ENCODE measurements at regions not wholly inside any gene's neighbourhood (a gene's known extent, or its start where the extent isn't known, plus 50 kb on each side); places are given as distances from the start of the nearest gene placed in this dataset.

- TF ChIP-seq GATA2 (IDR thresholded peaks at IDR 0.05; ENCODE audit: low read depth, low read length) = no peak
- TF ChIP-seq GATA3 (IDR thresholded peaks at IDR 0.05; ENCODE audit: low read depth, low read length) = no peak
These were observed 245.4 kb upstream of the ANKH start for GRCh38 chr5:15116996-15117395.

DNA sequence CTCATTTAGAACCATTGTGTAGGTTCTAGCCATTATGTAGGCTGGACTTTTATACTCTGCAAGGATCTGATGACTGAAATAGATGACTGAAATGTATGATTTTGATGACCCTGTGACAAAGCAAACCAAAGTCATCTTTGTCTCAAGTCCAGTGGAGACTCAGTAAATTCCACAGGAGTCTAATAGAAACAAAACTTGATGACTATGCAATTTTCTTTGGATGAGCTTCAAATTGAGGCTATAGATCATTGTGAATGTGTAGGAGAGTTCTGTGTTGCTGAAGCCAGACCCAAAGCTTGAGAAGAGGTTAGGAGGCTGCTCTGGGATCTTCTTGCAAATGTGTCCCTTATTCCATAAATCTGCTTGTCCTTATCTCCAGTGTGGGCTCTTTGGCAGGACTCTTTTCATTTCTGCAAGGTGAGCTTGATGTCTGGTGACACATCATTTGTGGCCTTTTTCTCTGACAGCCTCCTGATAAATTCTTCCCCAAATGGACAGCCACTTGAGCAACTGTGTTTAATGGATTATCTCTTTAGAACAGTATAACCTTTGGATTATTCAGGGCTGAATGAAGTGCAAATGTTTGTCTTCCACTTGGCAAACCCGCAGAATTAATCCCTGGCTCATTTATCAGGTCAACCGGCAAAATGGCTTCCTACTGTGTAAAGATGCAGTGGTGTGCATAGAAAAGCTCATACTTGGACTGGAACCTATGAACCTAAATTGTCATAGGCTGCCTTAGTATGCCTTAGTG lies 235.1 kb upstream of the ANKH start:
- TF ChIP-seq GATA3 (IDR thresholded peaks at IDR 0.05; ENCODE audit: low read depth, low read length) (no peak), GATA2 (IDR thresholded peaks at IDR 0.05; ENCODE audit: low read depth, low read length) (no peak)

GRCh38 chr5:15105799-15106393 lies 234.3 kb upstream of the ANKH start:
- TF ChIP-seq GATA2 (IDR thresholded peaks at IDR 0.05; ENCODE audit: low read depth, low read length) = no peak
- no peak for TF ChIP-seq GATA3 (IDR thresholded peaks at IDR 0.05; ENCODE audit: low read depth, low read length)

- TF ChIP-seq GATA2 (IDR thresholded peaks at IDR 0.05; ENCODE audit: low read depth, low read length) (no peak), GATA3 (IDR thresholded peaks at IDR 0.05; ENCODE audit: low read depth, low read length) (no peak)
These were observed 232.3 kb upstream of the ANKH start for GRCh38 chr5:15103864-15104263.

- TF ChIP-seq GATA2 (IDR thresholded peaks at IDR 0.05; ENCODE audit: low read depth, low read length) (no peak), GATA3 (IDR thresholded peaks at IDR 0.05; ENCODE audit: low read depth, low read length) (no peak)
These were observed 231.6 kb upstream of the ANKH start for GRCh38 chr5:15103130-15103529.

DNA sequence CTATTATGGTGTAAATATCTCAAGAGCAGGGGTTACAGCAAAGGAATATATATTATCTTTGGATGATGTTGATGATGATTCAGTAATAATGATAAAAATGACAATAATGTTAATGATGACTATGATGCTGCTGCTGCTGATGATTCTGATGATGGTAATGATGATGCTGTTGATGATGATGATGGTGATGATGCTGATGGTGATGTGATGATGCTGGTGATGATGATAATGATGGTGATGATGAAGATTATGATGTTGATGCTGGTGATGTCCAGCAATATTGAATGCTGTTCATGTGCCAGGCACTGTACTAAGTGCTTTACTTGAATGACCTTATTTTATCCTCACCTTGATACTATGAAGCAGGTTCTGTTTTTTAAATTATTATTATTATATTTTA lies 226.0 kb upstream of the ANKH start:
- TF ChIP-seq GATA3 (IDR thresholded peaks at IDR 0.05; ENCODE audit: low read depth, low read length) = no peak
- TF ChIP-seq GATA2 (IDR thresholded peaks at IDR 0.05; ENCODE audit: low read depth, low read length) = no peak

DNA sequence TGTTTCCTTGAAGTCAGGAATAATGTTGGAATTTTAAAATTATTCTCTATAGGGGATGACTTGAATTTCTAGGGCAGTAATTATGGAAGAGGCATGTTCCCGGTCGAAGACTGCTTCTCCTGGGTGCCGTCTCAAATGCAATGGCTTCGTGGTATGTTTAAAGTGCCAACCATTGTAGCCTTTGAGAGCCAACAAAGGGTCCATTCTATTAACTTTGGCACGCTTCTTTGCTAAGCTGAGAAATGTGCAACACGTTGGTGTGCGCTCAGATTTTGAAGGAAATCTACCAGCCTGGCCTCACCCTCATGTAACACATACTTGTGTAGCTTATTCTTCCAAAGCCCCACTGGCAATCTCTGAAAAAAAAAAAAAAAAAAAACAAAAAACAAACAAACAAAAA lies 221.2 kb upstream of the ANKH start:
- no peak for TF ChIP-seq GATA2 (IDR thresholded peaks at IDR 0.05; ENCODE audit: low read depth, low read length)
- TF ChIP-seq GATA3 (IDR thresholded peaks at IDR 0.05; ENCODE audit: low read depth, low read length) = no peak

DNA sequence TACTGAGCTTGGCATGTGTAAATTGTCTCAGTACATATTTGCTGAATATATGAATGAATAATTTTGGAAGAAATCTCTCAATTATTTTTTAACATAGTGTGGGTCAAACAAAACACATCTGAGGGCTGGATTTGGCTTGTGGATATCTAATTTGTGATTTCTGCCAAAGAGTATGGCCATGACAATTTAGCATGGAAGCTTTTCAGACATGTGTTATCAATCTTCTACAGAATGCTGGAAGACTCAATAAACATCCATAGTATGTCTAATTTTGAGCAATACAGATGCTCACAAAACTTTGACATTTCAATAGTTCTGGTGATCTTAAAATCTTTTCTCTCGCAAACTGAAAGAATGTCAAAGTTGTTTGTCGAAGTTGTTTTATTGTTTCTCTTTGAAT lies 214.1 kb upstream of the ANKH start:
- TF ChIP-seq GATA3 (IDR thresholded peaks at IDR 0.05; ENCODE audit: low read depth, low read length) (no peak), GATA2 (IDR thresholded peaks at IDR 0.05; ENCODE audit: low read depth, low read length) (no peak)

- TF ChIP-seq GATA2 (IDR thresholded peaks at IDR 0.05; ENCODE audit: low read depth, low read length) (no peak), GATA3 (IDR thresholded peaks at IDR 0.05; ENCODE audit: low read depth, low read length) (no peak)
These were observed 210.5 kb upstream of the ANKH start for GRCh38 chr5:15082096-15082495.

- TF ChIP-seq GATA3 (IDR thresholded peaks at IDR 0.05; ENCODE audit: low read depth, low read length) = no peak
- no peak for TF ChIP-seq GATA2 (IDR thresholded peaks at IDR 0.05; ENCODE audit: low read depth, low read length)
These were observed 208.6 kb upstream of the ANKH start for GRCh38 chr5:15080219-15080618.

GRCh38 chr5:15079566-15079965 lies 208.0 kb upstream of the ANKH start:
- no peak for TF ChIP-seq GATA2 (IDR thresholded peaks at IDR 0.05; ENCODE audit: low read depth, low read length)
- no peak for TF ChIP-seq GATA3 (IDR thresholded peaks at IDR 0.05; ENCODE audit: low read depth, low read length)

DNA sequence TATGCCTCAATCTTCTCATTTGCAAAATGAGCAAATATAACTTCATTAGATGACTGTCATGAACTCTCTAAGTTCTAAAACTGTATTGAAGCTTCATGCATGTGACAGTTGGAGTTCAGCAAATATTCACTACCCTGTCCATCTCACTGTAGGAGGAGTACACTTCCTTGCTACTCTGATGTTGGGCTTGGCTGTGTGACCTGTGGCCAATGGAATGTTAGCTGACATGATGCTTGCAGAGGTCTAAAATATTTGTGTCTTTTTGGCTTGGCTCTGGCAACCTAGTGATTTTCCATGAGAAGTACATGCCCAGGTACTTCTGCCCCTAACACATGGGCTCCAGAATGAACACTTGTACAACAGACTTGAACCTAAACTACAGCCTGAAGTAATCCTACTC lies 203.1 kb upstream of the ANKH start:
- TF ChIP-seq GATA2 (IDR thresholded peaks at IDR 0.05; ENCODE audit: low read depth, low read length) = no peak
- TF ChIP-seq GATA3 (IDR thresholded peaks at IDR 0.05; ENCODE audit: low read depth, low read length) = no peak

DNA sequence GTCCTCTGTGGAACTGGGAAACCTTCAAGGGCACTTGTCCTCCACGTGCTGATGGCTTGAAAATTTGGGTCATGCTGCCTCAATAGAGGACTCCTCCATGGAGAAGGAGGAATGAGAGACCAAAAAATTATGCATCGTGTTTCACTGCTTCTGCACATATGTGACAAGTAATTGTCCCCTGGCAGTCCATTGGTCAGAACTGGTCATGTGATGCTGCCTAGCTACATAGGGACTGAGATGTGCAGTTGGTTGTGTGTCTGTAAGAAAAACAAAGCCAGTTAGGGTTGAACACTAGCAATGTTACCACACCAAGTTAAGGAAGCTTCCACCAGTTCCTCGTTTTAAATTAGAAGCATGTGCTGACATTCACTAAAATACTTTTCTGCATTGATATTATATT lies 201.9 kb upstream of the ANKH start:
- TF ChIP-seq GATA3 (IDR thresholded peaks at IDR 0.05; ENCODE audit: low read depth, low read length) = no peak
- no peak for TF ChIP-seq GATA2 (IDR thresholded peaks at IDR 0.05; ENCODE audit: low read depth, low read length)

GRCh38 chr5:15070907-15071306 lies 199.3 kb upstream of the ANKH start:
- no peak for TF ChIP-seq GATA2 (IDR thresholded peaks at IDR 0.05; ENCODE audit: low read depth, low read length)
- TF ChIP-seq GATA3 (IDR thresholded peaks at IDR 0.05; ENCODE audit: low read depth, low read length) = no peak

- TF ChIP-seq GATA3 (IDR thresholded peaks at IDR 0.05; ENCODE audit: low read depth, low read length) (no peak), GATA2 (IDR thresholded peaks at IDR 0.05; ENCODE audit: low read depth, low read length) (no peak)
These were observed 197.9 kb upstream of the ANKH start for GRCh38 chr5:15069407-15069905.
